T-helper 2 cell (primary cell): ENCODE measurements at regions not wholly inside any gene's neighbourhood (a gene's known extent, or its start where the extent isn't known, plus 50 kb on each side); places are given as distances from the start of the nearest gene placed in this dataset.

Experiments
- DNase-seq, 5 experiments: peaks; one replicate each; pipeline versions ENCODE4 v3.0.0 to v3.0.0-alpha.2; 2012 to 2022

DNA sequence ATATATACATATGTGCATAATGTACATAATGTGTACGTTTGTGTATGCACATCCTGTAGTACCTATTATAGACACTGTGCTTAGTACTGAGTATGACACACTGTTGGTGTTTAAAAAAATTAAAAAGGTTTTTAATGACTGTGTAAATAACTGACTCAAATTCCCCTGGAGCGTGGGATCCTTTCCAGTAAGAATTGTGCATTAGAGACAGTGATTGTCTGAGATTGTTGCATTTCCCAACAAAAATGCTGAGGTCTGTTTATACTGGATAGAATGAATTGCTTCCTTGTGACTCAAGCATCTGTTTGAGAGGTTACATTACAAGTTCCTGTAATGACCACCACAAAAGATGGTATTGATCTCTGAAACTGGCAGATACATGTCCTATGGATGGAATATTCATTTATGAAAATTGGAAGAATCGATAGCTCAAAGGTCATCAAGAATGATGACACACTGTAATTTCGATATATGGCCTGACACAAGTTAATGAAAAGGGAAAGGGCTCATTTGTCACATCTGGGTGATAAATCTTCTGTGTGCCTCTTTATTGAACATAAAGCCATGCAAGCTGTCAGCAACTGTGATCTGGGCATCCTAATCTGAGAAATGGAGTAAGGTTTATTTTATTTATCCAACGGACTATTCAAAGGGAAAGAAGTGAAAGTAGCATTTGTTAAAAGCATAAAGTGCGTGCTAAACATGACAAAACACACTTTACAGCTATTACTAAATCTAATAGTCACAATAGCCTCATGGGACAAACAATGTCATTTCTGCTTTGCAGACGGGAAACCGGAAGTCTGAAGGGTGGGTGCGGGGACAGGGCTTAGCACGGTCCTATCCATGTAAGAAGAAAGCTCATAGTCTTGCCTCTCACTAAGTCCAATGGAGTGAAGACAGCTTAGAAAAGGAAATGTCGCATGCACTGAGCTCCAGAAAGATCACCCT lies 228.8 kb downstream of the CDH11 start:
- no peak for DNase-seq

DNA sequence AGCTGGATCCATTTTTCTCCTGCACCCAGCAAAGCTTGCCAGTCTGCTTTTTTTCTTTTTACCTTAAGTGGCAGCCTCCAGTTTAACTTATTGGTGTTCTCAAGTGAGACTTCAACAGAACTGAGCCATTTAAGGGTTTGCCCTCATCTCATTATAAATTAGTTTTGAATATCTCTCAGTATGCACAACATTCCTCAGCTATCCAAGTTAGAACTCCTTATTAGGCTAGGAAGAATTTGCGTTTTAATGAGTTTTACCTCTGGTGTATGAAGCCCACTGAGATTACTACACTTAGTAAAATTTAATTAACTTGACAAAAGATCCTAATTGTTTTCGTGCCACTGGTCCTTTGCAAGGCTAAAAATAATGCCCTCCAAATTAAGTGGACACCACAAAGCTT lies 232.4 kb downstream of the CDH11 start:
- no peak for DNase-seq

DNA sequence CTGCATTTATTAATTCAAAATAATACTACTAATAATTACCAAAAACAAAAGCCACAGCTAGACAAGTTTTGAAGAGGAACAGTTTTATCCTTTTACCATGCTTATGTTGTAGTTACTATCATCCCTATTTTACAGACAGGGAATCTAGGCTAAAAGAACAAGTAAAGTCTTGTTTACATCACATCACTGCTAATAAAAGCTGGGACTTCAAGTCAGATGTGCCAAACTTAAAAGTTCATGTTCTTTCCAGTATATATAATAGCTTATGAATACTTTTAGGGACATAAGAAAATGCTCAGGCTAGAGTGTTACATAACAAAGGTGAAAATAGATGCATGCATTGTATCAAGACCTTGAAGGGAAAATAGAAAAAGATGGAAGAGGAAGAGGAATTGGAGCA lies 234.2 kb downstream of the CDH11 start:
- no peak for DNase-seq

DNA sequence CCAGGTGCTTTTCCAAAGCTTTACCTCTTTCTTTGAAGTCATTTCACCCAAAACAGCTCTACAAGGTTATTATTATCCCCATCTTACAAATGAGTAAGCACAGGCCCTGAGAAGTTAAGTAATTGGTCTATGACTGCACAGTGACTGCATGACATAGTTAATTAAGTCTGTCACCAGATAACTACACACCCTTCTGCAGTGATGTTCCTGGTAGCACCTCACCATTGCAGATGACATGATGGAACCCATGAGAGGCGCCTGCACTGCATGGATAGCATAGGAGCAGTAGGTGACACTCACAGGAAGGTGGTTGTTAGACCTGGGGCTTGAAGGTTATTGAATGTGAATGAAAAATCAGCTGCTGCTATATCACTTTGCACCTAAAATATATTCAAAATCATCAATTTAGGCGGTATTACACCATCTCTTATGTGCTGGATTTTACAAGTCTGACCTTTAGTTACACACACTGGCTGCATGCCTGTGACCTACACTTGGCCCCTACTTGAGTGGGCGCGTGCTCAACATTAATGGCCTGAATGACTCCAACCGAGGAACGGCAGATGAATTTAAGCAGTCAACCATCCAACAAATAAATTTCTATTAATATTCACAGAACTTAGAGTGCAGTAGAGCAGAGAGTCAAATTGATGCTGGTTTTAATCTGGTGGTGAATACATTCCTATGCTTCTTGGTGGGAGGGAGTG lies 239.6 kb downstream of the CDH11 start:
- DNase-seq, result no peak

DNA sequence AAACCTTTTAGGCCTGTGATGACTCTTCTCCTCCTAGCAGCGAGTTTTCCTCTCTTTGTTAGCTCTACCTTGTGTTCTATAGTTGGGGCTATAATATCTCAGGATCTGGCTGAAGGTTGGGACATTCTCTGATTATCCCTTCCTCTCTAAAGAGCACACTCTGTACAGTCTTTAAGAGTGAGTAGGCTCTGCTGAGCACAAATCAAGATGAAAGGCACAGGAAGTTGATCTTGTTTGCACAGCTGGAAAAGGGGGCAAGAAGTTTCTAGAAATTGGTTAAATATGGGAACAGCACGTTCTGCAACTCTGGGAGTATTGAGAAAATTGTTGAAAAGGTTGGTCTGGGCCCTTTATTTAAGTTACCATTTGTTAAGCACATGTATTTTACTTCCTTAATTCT lies 240.9 kb downstream of the CDH11 start:
- no peak for DNase-seq

DNA sequence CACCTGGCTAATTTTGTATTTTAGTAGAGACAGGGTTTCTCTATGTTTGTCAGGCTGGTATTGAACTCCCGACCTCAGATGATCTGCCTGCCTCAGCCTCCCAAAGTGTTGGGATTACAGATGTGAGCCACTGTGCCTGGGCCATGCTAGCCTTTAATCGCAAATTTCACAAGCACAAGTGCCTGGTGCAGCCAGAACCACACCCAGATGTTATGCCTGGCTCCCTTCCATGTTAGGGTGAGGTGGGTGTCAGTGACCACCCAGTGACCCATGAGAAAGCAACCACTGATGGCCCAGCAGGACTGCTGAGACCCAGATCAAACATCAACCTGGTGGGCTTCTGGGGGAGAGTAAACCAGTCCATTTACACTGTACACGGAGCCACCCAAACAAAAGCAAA lies 241.9 kb downstream of the CDH11 start:
- no peak for DNase-seq

DNA sequence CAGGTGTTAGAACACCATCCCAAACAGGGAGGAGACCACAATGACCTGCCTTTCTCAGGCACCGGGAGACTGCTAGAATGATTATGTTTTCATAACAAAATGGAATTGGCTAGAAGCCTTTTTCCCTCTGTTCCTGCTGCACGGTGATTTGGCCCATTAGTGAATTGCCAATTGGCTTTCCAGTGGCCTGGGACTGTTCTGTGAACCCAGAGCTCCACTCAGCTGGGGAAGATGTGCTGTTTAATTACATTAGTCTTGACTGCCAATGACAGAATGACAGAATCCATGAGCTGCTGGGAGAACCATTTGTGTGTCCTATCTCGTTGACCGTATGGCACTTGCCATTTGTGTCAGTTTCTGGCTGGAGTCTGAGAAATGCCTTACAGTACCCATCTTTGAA lies 242.9 kb downstream of the CDH11 start:
- no peak for DNase-seq

DNA sequence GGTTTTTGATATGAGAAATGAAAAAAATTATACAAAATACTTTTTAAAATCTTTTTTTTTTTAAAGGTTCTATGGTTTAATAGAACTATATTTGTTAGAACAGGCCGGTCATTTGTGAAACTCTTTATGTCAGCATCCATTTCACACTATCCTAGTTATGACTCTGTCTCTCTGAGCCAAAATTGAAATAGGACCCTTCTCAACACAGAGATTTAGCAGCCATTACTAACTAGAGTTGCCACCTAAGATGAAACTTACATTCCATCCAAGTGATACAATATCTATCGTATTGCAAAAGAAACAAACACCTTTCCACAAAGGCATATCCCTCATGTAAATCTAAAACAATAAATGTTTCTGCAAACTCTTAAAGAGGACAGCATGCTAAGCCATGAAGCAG lies 249.8 kb downstream of the CDH11 start:
- no peak for DNase-seq

DNA sequence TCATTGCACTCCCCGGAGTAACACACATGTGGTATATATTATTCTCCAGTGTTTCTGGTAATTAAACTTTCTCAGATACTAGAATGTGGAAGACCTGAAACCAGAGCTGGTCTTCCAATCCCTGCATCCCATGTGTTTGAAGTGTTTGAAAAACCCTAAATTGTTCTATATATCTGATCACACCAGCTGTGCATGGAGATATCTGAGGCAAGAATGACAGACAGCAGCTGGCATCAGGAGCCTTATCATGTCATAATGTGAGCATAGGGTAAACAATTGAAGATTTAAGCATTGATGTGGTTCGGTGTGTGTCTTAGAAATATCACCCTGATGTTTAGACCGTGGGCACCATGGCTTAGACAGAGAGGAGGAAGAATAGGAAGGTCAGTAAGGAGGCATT lies 251.0 kb downstream of the CDH11 start:
- DNase-seq, result no peak

DNA sequence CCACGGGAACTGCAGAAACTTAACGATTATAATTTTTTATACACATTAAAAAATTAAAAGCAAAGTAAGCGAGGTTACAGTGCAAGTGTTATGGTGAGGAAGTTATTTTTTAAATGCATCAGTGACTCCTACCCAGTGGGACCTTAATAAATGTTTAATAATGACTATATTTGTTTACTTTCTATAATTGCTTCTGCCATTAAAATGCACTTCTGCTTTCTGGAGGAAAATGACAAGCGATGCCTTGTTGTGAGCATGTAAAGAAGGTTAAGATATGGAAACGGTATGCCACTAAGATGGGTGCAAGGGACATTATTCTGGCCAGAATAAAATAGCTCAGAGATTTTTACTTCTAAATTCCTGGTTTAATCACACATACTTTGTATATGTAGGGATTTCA lies 252.1 kb downstream of the CDH11 start:
- no peak for DNase-seq

DNA sequence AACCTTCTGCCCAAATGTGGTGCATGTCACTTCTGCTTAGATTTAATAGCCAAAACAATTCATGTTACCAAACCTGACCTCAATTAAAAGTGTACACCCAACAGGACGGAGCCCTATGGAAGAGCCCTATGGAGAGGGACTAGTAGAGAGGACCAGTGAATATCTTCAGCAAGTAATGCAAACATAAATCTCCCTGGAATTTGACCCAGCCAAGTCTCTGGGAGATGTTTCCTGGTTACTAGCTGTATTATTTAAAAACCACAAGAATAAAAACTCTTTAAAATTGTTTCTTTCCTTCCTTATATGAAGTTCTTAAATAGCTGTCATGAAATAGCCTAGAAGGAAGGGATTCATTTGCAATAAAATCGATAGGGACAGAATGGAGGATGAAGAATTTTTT lies 255.8 kb downstream of the CDH11 start:
- DNase-seq, result no peak

DNA sequence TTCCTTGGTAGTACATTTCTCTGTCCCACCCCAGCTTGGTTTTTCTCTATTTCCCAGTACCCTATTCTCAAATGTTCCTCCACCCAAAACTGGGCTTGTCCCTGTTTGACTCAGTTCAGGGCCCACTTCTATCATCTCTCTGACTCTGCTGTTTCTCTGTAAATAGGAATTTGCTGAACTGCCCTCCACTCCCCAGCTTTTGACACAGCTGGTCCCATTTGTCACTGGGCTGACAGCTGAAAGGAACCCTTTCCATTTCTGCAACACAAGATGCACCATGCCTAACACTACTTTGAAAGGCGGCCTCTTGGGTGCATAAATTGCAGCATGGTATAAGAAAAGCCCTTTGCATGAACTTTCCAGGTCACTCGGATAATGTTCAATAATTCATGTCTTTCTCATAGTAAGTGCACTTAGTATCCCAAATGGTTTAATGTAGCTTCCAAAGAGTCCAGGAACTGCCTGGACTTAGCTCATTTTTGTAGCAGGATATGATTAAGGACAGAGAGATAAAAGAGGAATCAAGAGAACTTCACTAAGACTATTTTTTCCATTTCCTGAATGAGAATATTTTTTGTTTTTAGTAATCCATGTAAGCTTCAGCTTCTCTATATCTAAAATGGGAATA lies 256.7 kb downstream of the CDH11 start:
- no peak for DNase-seq

DNA sequence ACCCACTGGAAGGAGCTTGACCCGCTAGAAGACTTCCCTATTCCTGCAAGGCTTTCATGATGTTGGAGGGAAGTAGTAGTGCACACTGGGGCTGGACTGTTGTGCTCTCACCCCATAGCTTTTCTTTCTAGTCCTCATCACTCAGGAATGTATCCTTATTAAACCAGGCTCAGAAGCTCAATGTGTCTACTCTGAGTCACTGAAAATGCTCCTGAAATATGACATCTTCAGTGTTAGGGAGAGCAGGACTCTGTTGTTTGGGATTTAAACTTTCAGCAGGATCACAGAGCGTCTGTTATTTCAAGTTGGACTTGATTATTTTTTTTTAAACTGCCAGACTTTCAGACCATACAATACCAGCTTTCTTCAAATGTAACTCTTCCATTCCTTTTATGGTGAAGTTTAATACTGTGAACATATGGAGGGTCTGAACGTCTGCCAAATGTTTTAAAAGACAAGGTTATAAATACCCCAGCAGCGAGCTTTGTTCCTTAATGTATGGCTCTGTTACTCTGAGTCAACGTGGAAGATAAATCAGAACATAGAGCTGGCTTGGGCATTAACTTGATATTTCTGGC lies 257.5 kb downstream of the CDH11 start:
- DNase-seq, result no peak

DNA sequence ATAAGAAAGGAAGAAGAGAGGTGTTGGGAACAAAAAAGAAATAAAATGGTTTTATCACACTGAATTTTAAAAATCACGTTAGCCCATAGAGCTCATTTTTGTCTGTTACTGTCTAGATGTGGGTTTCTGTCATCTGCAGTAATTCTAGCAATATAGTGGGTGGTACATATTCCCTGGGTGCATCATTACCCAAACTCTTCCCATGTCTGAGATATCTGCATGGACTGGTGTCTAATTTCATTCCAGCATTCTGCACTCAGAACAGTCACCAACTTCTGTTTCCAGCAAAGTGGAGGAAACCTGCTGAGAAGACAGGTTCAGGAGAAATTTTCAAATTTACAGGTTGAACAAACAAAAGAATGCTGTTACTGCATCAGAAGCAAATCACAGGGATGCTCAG lies 263.8 kb downstream of the CDH11 start:
- DNase-seq, result no peak

DNA sequence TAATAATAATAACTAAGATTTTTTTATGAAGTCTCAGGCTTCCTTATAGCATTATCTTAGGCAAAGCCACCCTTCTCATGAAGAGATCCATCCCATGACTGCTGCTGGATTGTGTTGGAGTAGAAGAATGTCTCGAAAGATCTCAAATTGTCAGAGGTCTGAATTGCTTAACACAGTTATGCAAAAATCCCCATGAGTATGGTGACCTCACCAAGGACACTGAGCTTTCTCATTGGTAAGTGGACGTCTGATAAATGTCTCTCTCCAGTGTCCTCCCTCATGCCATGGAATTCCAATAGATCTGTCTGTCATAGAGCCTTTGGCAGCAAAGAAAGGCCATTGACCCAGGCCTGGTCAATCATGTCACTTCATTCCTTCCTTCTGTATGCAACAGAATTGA lies 264.5 kb downstream of the CDH11 start:
- DNase-seq, result no peak

DNA sequence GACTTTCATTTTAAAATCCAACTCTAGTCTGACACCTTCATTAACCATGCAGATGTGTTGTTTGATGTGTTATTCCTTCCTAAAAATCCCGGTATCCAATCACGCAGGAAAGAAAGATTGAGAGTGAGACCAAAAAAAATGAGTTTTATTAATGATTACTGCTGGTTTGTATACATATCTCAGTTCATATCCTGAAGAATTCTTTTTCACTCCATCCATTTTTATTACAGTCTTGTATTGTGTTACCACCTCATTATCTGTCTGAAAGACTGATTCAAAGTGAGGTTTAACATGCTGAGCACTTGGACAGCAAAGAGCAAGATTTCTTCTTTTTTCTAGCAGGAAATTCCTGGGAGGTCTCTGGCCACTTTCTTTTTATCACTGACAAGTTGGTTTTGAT lies 268.3 kb downstream of the CDH11 start:
- DNase-seq, result no peak

DNA sequence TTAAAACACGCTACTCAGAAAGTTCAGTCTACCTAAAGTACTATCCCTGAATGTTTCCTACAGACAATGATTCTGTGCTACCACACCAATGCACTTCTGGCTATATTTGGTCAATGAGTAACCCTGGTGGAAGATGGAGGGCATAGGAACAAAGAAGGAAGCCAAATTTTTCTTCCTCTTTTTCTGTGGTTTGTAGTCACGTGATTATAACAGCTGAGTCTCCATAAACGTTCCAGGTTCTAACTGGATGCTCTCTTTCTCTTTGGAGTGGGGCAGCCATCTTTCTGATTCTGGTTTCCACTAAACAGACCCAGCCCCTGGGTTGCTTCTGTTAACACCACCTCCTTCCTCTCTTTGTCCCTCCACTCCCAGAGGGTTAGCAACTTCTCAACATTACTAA lies 274.9 kb downstream of the CDH11 start:
- DNase-seq, result no peak

DNA sequence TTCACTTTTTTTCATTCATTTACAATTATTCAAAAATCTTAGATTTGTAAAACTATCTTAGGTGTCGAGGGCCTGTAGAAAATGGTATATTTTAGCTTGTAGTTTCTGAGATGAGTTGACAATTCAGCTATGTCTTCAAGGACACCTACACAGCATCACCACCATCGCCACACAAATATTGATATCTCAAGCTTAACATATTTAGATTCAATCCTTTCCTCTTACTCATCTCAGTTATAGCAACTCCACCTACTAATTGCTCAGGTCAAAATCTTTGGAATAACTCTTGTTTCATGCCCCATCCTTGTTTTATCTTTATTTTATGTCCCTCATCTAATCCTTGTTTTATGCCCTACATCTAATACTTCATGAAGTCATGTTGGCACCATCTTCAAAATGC lies 276.8 kb downstream of the CDH11 start:
- DNase-seq, result no peak

DNA sequence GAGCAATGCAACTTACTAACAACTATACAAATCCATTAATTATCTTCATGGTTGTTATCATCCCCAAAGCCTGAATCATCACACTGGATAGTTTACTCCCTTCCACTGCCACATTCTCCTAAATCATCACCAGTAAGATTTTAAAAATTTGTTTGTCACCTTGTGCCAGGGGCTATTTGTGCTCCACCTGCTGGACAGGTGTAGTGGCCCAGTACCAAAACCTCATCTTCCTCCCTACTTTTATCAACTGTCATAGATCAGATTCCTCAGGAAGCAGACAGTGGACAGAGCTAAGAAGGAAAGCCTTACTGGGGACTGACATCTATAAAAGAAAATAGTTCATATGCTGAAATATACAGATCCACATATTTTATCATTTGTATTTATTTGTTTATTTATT lies 280.4 kb downstream of the CDH11 start:
- DNase-seq, result no peak

DNA sequence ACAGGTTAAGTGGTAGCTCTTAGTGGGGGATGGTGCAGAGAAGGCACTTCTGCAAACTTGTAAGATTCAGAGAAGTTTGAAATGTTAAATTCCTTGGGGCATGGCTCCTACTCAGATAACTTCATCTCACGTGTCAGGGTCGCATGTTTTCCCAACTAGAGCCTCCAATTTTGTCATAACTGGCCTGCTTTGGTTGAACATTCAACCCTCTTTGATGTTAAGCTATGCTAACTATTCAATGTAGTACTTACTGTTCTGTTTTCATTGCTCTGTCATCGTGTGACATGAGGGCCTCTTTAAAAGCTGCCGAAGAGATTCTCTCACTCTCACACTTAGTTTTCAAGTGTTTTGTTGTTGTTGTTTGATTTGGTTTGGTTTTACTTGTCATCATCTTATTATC lies 280.8 kb downstream of the CDH11 start:
- DNase-seq, result no peak

DNA sequence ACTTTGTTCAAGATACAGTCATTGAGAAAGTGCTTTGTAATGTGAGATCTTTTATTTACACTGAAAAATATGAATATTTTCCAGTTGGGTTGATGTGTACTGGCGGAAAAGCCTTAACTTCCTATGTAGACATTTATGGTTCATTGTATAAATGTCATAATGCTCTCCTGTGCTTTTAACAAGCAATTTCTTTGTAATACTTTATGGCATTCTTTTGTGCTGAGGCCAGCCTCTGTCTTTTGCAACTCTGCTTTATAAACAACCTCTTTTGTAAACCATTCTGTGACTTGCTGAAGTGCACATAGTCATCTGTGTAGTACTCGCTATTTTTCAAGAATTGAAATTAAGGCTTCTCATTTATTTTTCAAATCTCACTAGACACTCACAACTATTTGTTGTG lies 291.2 kb downstream of the CDH11 start:
- DNase-seq, result no peak

DNA sequence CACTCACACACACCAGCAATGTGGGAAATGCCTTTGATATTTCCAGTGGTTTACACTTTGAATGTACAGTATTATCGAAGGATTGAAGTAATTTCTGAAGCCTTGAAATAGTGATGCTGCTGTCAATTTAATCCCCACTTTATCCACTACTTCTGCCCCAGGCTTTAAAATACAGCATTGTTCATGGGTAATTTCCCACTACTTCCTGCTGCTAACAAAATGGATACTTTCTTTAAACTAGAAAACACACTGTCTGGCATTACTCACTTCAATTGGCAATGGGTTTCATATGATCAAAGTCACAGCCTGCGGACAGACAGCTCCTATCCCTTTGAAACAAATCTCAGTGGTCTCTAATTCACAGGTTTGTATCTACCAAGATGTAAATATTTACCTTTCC lies 292.2 kb downstream of the CDH11 start:
- no peak for DNase-seq

DNA sequence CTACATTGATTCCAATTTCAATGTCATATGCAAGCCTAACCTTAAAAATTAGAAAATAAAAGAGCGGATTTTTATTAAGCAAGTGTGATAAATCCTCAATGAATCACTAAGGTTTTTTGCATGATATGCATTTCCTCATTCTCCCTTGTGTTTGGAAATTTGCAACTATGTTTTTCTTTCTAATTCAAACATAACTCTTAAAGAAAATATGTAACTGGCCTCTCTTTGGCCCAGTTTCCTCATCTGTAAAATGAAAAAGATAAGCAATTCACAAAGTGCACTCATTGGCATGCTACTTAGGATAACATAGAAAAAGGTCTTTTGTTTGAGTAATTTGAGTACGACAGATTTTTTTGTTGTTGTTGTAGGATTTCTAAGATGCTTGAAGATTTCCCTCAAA lies 295.5 kb downstream of the CDH11 start:
- no peak for DNase-seq
